ENCODE measurements at regions not wholly inside any gene's neighbourhood (a gene's known extent, or its start where the extent isn't known, plus 50 kb on each side); places are given as distances from the start of the nearest gene placed in this dataset.
"Not testable (repeated sequence)": the region's sequence is repeated elsewhere in the genome, so short reads cannot be mapped to it uniquely, and the experiment has no call there.

- DNase-seq (ENCODE audit: low read depth in 3 of 3) = no peak
Measured at GRCh38 chr5:39977066-39977655, 552.4 kb upstream of the DAB2 start.

- no peak for DNase-seq (ENCODE audit: low read depth in 3 of 3)
Measured at GRCh38 chr5:39970117-39970798, 545.5 kb upstream of the DAB2 start.

- no peak for DNase-seq (ENCODE audit: low read depth in 3 of 3)
Measured at GRCh38 chr5:39968381-39968780, 543.6 kb upstream of the DAB2 start.

GRCh38 chr5:39955156-39955555, 530.4 kb upstream of the DAB2 start:
- DNase-seq (ENCODE audit: low read depth in 3 of 3) = no peak

- no peak for DNase-seq (ENCODE audit: low read depth in 3 of 3)
Measured at GRCh38 chr5:39951070-39951469, 526.3 kb upstream of the DAB2 start.

GRCh38 chr5:39948867-39949468, 524.2 kb upstream of the DAB2 start:
- DNase-seq (ENCODE audit: low read depth in 3 of 3) = peak; percentile 15 to 65 (median 27)

- DNase-seq (ENCODE audit: low read depth in 3 of 3) = no peak
Measured at GRCh38 chr5:39948341-39948740, 523.6 kb upstream of the DAB2 start.

- no peak for DNase-seq (ENCODE audit: low read depth in 3 of 3)
Measured at GRCh38 chr5:39947657-39948056, 522.9 kb upstream of the DAB2 start.

- DNase-seq (ENCODE audit: low read depth in 3 of 3) = no peak
Measured at GRCh38 chr5:39946356-39947045, 521.7 kb upstream of the DAB2 start.

- no peak for DNase-seq (ENCODE audit: low read depth in 3 of 3)
Measured at GRCh38 chr5:39945870-39946269, 521.1 kb upstream of the DAB2 start.

- no peak for DNase-seq (ENCODE audit: low read depth in 3 of 3)
Measured at GRCh38 chr5:39943811-39944210, 519.0 kb upstream of the DAB2 start.

- DNase-seq (ENCODE audit: low read depth in 3 of 3) = no peak
Measured at GRCh38 chr5:39942606-39943005, 517.8 kb upstream of the DAB2 start.

- no peak for DNase-seq (ENCODE audit: low read depth in 3 of 3)
Measured at GRCh38 chr5:39941416-39941815, 516.6 kb upstream of the DAB2 start.

- no peak for DNase-seq (ENCODE audit: low read depth in 3 of 3)
Measured at GRCh38 chr5:39934830-39935229, 510.1 kb upstream of the DAB2 start.

GRCh38 chr5:39933061-39933460, 508.3 kb upstream of the DAB2 start:
- no peak for DNase-seq (ENCODE audit: low read depth in 3 of 3)

- no peak for DNase-seq (ENCODE audit: low read depth in 3 of 3)
Measured at GRCh38 chr5:39928709-39929108, 503.9 kb upstream of the DAB2 start.

GRCh38 chr5:39919876-39920275, 495.1 kb upstream of the DAB2 start:
- DNase-seq (ENCODE audit: low read depth in 3 of 3) = no peak

GRCh38 chr5:39912906-39913305, 488.1 kb upstream of the DAB2 start:
- DNase-seq (ENCODE audit: low read depth in 3 of 3) = no peak

- not testable (repeated sequence) for DNase-seq (ENCODE audit: low read depth in 3 of 3)
Measured at GRCh38 chr5:39907267-39907951, 482.6 kb upstream of the DAB2 start.

GRCh38 chr5:39906146-39906545, 481.4 kb upstream of the DAB2 start:
- DNase-seq (ENCODE audit: low read depth in 3 of 3) = no peak

GRCh38 chr5:39905356-39905755, 480.6 kb upstream of the DAB2 start:
- no peak for DNase-seq (ENCODE audit: low read depth in 3 of 3)

- DNase-seq (ENCODE audit: low read depth in 3 of 3) = no peak
Measured at GRCh38 chr5:39902626-39903025, 477.8 kb upstream of the DAB2 start.

Data from stimulated activated CD4-positive, alpha-beta T cell treated with anti-CD3 and anti-CD28 coated beads, TNF-alpha, amount 100 ng/mL, for 24 hours (primary cell).